Activated CD8-positive, alpha-beta T cell treated with anti-CD3 and anti-CD28 coated beads for 36 hours (primary cell): ENCODE measurements at regions not wholly inside any gene's neighbourhood (a gene's known extent, or its start where the extent isn't known, plus 50 kb on each side); places are given as distances from the start of the nearest gene placed in this dataset.
"Not testable (repeated sequence)": the region's sequence is repeated elsewhere in the genome, so short reads cannot be mapped to it uniquely, and the experiment has no call there.

Experiments used
- ATAC-seq: fragments of 200-7000 bp; cut with Tn5 transposase; one replicate; pipeline ENCODE4 v1.10.0; 2021; ENCODE audit warnings: mild to moderate bottlenecking, moderate library complexity
- CTCF ChIA-PET: fragments of 350-600 bp; sonication (Branson Sonifier 250); formaldehyde crosslinking; loops from one replicate; lab custom pipeline; 2021; ENCODE audit warnings: antibody characterized with exemption; lab: Charles Lee
- POLR2A ChIA-PET: fragments of 350-600 bp; sonication (Branson Sonifier 250); formaldehyde crosslinking; loops from one replicate; lab custom pipeline; 2021; ENCODE audit warnings: antibody characterized with exemption; lab: Charles Lee
- DNase-seq: peaks from one replicate; pipeline ENCODE4 v3.0.0-alpha.2; 2020
- H3K27ac Mint-ChIP-seq: one replicate; pipeline ENCODE4 v1.8.0; 2021; ENCODE audit warnings: mild to moderate bottlenecking, mixed read lengths
- H3K27me3 Mint-ChIP-seq: one replicate; pipeline ENCODE4 v1.8.0; 2021; ENCODE audit warnings: mixed read lengths
- H3K36me3 Mint-ChIP-seq: one replicate; pipeline ENCODE4 v1.8.0; 2021; ENCODE audit warnings: low read depth, mixed read lengths
- H3K4me1 Mint-ChIP-seq: one replicate; pipeline ENCODE4 v1.8.0; 2021; ENCODE audit warnings: low read depth, mixed read lengths
- H3K4me3 Mint-ChIP-seq: one replicate; pipeline ENCODE4 v1.8.0; 2021; ENCODE audit warnings: mild to moderate bottlenecking, moderate library complexity, mixed read lengths
- H3K9me3 Mint-ChIP-seq: one replicate; pipeline ENCODE4 v1.8.0; 2021; ENCODE audit warnings: mixed read lengths
- CTCF ChIP-seq: fragments of 200-600 bp; IDR thresholded peaks from one replicate; pipeline ENCODE4 v1.8.0; 2022; ENCODE audit warnings: antibody characterized with exemption, mild to moderate bottlenecking
- intact Hi-C: fragments of 100-400 bp; cut with micrococcal nuclease; formaldehyde crosslinking; loops from one replicate; pipeline ENCODE4 v1.10.0; 2022

DNA sequence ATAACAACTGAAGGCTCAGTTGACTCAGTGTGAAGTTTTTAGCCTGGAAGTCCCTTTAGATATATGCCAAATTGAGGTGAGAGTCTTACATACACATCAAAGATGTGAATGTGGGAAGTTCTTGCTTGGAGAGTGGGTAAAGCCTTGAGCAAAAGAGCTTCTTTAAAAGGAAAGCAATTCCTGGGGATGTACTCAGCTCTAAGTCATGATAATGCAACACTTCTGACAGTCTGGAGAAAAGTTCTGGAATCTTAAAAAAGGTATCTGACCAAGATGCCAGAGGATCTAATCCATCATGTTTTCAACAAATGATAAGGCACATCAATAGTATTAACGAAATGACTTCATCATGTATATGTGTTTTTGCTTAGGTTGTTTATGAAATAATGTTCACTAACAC is 351.2 kb downstream of the CDH19 start:
- H3K4me3 Mint-ChIP-seq = no peak overlapping the region
- ChIA-PET POLR2A (no interaction called here), CTCF (no interaction called here)
- ATAC-seq (no peak), DNase-seq (no peak)
- TF ChIP-seq CTCF = no peak
- no peaks in the 10 kb centered on the region for H3K36me3 Mint-ChIP-seq
- intact Hi-C loops = no loop called here
- H3K4me1 Mint-ChIP-seq = no peaks in the 10 kb centered on the region
- no peaks in the 10 kb centered on the region for H3K27me3 Mint-ChIP-seq
- no peak overlapping the region for H3K27ac Mint-ChIP-seq
- H3K9me3 Mint-ChIP-seq = peaks cover 3% of the 10 kb centered on the region

- no peak for TF ChIP-seq CTCF
- Mint-ChIP-seq H3K9me3 (peaks cover 5% of the 10 kb centered on the region), H3K27ac (no peak overlapping the region), H3K4me1 (no peaks in the 10 kb centered on the region), H3K27me3 (no peaks in the 10 kb centered on the region), H3K4me3 (no peak overlapping the region), H3K36me3 (no peaks in the 10 kb centered on the region)
- no peak for ATAC-seq
- POLR2A ChIA-PET = no interaction called here
- intact Hi-C loops = no loop called here
- no peak for DNase-seq
- CTCF ChIA-PET = no interaction called here
Measured at GRCh38 chr18:66235206-66235605, 368.7 kb downstream of the CDH19 start.

- no peak for ATAC-seq
- no peak for DNase-seq
- no peak for TF ChIP-seq CTCF
- Mint-ChIP-seq H3K4me3 (no peak overlapping the region), H3K9me3 (peaks cover 4% of the 10 kb centered on the region), H3K36me3 (no peaks in the 10 kb centered on the region), H3K4me1 (no peaks in the 10 kb centered on the region), H3K27ac (no peak overlapping the region), H3K27me3 (no peaks in the 10 kb centered on the region)
- ChIA-PET POLR2A (no interaction called here), CTCF (no interaction called here)
- intact Hi-C loops = no loop called here
Measured at GRCh38 chr18:66226782-66227181, 377.1 kb downstream of the CDH19 start.

DNA sequence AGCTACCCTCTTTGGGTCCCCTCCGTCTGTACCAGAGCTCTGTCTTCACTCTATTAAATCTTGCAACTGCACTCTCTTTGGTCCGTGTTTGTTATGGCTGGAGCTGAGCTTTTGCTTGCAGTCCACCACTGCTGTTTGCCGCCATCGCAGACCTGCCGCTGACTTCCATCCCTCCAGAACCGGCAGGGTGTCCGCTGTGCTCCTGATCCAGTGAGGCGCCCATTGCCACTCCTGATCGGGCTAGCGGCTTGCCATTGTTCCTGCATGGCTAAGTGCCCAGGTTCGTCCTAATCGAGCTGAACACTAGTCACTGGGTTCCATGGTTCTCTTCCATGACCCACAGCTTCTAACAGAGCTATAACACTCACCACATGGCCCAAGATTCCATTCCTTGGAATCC is 380.6 kb downstream of the CDH19 start:
- DNase-seq, POLR2A ChIA-PET, H3K36me3 Mint-ChIP-seq, H3K27me3 Mint-ChIP-seq, CTCF ChIA-PET, intact Hi-C loops, H3K9me3 Mint-ChIP-seq, H3K27ac Mint-ChIP-seq, H3K4me1 Mint-ChIP-seq, ATAC-seq, H3K4me3 Mint-ChIP-seq: not testable (repeated sequence)

DNA sequence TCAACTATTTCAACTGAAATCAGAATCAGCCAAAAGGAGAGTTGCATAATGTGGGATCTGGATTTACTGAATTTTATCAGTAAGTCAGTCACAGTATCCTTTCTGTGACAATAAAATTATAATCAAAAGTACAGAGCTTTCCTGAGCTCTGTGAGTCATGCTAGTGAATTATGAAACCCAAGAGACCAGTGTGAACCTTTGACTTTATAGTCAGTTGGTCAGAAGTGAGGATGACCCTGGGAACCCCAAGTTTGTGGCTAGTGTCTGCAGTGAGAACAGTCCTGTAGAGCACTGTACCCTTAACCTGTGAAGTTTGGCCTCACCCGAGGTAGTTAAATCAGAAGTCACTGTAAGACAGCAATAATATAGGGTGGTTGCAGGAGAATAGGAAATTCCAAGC is 381.7 kb downstream of the CDH19 start:
- H3K27me3 Mint-ChIP-seq = no peaks in the 10 kb centered on the region
- CTCF ChIA-PET = no interaction called here
- H3K9me3 Mint-ChIP-seq = peaks cover 3% of the 10 kb centered on the region
- no peak overlapping the region for H3K4me3 Mint-ChIP-seq
- no peaks in the 10 kb centered on the region for H3K4me1 Mint-ChIP-seq
- no peak overlapping the region for H3K27ac Mint-ChIP-seq
- H3K36me3 Mint-ChIP-seq = no peaks in the 10 kb centered on the region
- intact Hi-C loops = no loop called here
- POLR2A ChIA-PET = no interaction called here
- ATAC-seq (no peak), DNase-seq (no peak)
- TF ChIP-seq CTCF = no peak

DNA sequence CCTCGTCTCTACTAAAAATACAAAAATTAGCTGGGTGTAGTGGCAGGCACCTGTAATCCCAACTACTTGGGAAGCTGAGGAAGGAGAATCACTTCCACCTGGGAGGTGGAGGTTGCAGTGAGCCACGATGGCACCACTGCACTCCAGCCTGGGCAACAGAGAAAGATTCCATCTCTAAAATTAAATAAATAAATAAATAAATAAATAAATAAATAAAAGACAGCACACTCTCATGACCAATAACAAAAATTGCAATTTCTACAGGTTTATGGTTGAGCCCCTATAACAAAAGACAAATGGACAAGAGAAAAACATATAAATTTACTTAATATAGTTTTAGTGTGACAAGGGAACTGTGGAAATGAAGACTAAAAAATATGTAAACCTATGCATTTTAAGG is 384.1 kb downstream of the CDH19 start:
- H3K36me3 Mint-ChIP-seq = no peaks in the 10 kb centered on the region
- DNase-seq = no peak
- ATAC-seq = no peak
- no peak for TF ChIP-seq CTCF
- ChIA-PET CTCF (no interaction called here), POLR2A (no interaction called here)
- intact Hi-C loops = no loop called here
- no peaks in the 10 kb centered on the region for H3K4me1 Mint-ChIP-seq
- H3K27me3 Mint-ChIP-seq = no peaks in the 10 kb centered on the region
- no peak overlapping the region for H3K27ac Mint-ChIP-seq
- peaks cover 3% of the 10 kb centered on the region for H3K9me3 Mint-ChIP-seq
- H3K4me3 Mint-ChIP-seq = no peak overlapping the region
